ENCODE measurements at regions not wholly inside any gene's neighbourhood (a gene's known extent, or its start where the extent isn't known, plus 50 kb on each side); places are given as distances from the start of the nearest gene placed in this dataset.
"Not testable (repeated sequence)": the region's sequence is repeated elsewhere in the genome, so short reads cannot be mapped to it uniquely, and the experiment has no call there.

DNA sequence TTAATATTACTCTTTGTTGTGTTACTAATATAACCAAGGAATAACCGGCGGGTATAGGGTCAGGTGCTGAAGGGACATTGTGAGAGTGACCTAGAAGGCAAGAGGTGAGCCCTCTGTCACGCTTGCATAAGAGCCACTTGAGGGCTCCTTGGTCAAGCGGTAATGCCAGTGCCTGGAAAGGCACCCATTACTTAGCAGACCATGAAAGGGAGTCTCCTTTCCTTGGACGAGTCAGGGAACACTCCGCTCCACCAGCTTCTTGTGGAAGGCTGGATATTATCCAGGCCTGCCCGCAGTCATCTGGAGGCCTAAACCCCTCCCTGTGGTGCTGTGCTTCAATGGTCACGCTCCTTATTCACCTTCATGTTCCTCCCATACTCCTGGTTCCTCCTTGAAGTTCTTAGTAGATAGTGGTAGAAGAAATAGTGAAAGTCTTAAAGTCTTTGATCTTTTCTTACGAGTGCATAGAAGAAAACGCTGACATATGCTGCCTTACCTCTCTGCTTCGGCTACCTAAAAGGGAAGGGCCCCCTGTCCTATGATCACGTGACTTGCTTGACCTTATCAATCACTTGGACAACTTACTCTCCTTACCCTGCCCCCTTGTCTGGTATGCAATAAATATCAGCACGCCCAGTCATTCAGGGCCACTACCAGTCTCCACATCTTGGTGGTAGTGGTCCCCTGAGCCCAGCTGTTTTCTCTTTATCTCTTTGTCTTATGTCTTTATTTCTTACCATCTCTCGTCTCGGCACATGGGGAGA lies 59.6 kb upstream of the DMRTB1 start:
- TF ChIP-seq, protein P1, sequence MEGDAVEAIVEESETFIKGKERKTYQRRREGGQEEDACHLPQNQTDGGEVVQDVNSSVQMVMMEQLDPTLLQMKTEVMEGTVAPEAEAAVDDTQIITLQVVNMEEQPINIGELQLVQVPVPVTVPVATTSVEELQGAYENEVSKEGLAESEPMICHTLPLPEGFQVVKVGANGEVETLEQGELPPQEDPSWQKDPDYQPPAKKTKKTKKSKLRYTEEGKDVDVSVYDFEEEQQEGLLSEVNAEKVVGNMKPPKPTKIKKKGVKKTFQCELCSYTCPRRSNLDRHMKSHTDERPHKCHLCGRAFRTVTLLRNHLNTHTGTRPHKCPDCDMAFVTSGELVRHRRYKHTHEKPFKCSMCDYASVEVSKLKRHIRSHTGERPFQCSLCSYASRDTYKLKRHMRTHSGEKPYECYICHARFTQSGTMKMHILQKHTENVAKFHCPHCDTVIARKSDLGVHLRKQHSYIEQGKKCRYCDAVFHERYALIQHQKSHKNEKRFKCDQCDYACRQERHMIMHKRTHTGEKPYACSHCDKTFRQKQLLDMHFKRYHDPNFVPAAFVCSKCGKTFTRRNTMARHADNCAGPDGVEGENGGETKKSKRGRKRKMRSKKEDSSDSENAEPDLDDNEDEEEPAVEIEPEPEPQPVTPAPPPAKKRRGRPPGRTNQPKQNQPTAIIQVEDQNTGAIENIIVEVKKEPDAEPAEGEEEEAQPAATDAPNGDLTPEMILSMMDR (IDR thresholded peaks at IDR 0.05), result not testable (repeated sequence)
- TF ChIP-seq POLR2A, EP300 (IDR thresholded peaks at IDR 0.05): not testable (repeated sequence)

Data from tibial nerve (tissue), 4 donors.